Upper lobe of left lung (tissue), 6 donors: ENCODE measurements at regions not wholly inside any gene's neighbourhood (a gene's known extent, or its start where the extent isn't known, plus 50 kb on each side); places are given as distances from the start of the nearest gene placed in this dataset.

Experiments used
- ATAC-seq, 2 donors: fragments of 200-7000 bp; cut with Tn5 transposase; one replicate each; pipeline ENCODE4 v1.9.1; 2022; ENCODE audit warnings: mild to moderate bottlenecking in 2 of 2, moderate library complexity in 2 of 2; ENCODE audit not compliant: low FRiP score in 2 of 2
- DNase-seq, 2 donors: peaks; one replicate each; pipeline ENCODE4 v3.0.0-alpha.2; 2019 to 2020
- H3K27ac ChIP-seq, 4 donors: fragments of 200-600 bp; sonication (generic); one replicate each; pipeline ENCODE4 v1.5.1; 2016 to 2019
- H3K27me3 ChIP-seq, 4 donors: fragments of 200-600 bp; sonication (generic); one replicate each; pipeline ENCODE4 v1.5.1; 2017 to 2019
- H3K36me3 ChIP-seq, 4 donors: fragments of 200-600 bp; sonication (generic); one replicate each; pipeline ENCODE4 v1.5.1; 2016 to 2019
- H3K4me1 ChIP-seq, 4 donors: fragments of 200-600 bp; sonication (generic); one replicate each; pipeline ENCODE4 v1.5.1; 2018 to 2019
- H3K4me3 ChIP-seq, 4 donors: fragments of 200-600 bp; sonication (generic); one replicate each; pipeline ENCODE4 v1.5.1; 2017 to 2019; ENCODE audit warnings: mild to moderate bottlenecking in 2 of 4, moderate library complexity in 1 of 4
- H3K9me3 ChIP-seq, 4 donors: fragments of 200-600 bp; sonication (generic); one replicate each; pipeline ENCODE4 v1.5.1; 2018 to 2019
- CTCF ChIP-seq, 6 experiments: fragments of 450-650 bp in 4 of 6; fragments of 200-600 bp in 2 of 6; sonication (generic) in 2 of 6; IDR thresholded peaks; one replicate each; pipeline ENCODE4 v1.5.1; 2016 to 2019; ENCODE audit warnings: antibody characterized with exemption in 6 of 6
- EP300 ChIP-seq, 4 donors: sonication (generic); formaldehyde crosslinking; IDR thresholded peaks; one replicate each; pipeline ENCODE4 v1.5.1; 2017; ENCODE audit warnings: antibody characterized with exemption in 4 of 4, control low read depth in 2 of 4
- POLR2A ChIP-seq, 4 donors: fragments of 450-650 bp; IDR thresholded peaks; one replicate each; pipeline ENCODE4 v1.5.1; 2016 to 2017; ENCODE audit warnings: antibody characterized with exemption in 4 of 4, mild to moderate bottlenecking in 2 of 4
- POLR2AphosphoS5 ChIP-seq, 2 donors: sonication (generic); formaldehyde crosslinking; IDR thresholded peaks; one replicate each; pipeline ENCODE4 v1.5.1; 2017; ENCODE audit warnings: antibody characterized with exemption in 2 of 2
- WGBS, 2 donors: methylation state at CpG; one replicate each; pipeline ENCODE4 v1.1.5; 2017 to 2018; 5-methylcytosine and 5-hydroxymethylcytosine counted together
- donor health status: DM: no; HTN: no; CAD: no; lungs with moderate emphysema.
- donor health status: DM: no; HTN: yes; CAD: no; lungs with severe emphysema.

DNA sequence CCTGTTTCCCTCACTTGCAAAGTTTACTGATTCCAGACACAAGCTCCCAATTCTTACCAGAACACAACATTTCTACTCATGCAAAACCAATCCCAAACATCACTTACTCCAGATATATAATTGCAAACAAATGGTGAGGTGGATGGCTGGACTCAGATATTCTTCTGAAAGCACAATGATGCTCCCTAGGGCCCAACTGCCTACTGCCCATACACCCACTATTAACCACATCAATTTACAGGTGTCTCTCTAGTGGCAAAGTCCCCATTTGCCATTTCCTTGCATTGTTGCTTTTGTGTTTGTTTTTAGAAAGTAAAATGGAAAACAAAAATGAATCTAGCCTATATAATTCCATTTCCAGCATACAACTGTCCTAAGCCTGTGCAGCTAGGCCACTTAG lies 320.9 kb upstream of the PRDM1 start:
- ATAC-seq = no peak

DNA sequence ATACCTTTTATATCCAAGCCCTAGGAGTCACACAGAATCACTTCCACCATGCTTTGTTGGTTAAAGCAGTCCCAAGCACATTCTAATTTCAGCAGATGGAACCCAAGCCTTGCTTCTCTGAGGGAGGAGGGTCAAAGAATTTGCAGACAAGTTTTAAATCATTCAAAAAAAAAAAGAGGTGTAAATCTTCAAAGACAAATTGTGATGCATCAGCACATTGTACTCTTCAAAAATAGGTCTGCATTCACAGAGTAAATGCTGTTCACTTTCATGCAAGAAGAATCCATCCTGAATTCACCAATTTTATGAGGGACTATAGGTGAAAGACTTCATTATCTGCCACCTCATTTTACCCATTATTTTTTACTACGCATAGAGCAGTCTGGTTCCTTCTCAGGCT lies 321.8 kb upstream of the PRDM1 start:
- H3K9me3 ChIP-seq = no peaks in the 10 kb centered on the region
- no peak for DNase-seq
- ATAC-seq = no peak
- H3K36me3 ChIP-seq = no peaks in the 10 kb centered on the region
- 93 to 100% methylated on average over 1 of the region's 1 CpG for WGBS, 2 donors
- H3K27me3 ChIP-seq = no peaks in the 10 kb centered on the region
- no peaks in the 10 kb centered on the region for H3K4me1 ChIP-seq
- no peak overlapping the region for H3K27ac ChIP-seq
- H3K4me3 ChIP-seq = no peak overlapping the region
- TF ChIP-seq POLR2A (IDR thresholded peaks at IDR 0.05) (no peak), POLR2AphosphoS5 (IDR thresholded peaks at IDR 0.05) (no peak), EP300 (IDR thresholded peaks at IDR 0.05) (no peak), CTCF (IDR thresholded peaks at IDR 0.05) (no peak)

More for the DNA sequence above, 320.9 kb upstream of the PRDM1 start:
- TF ChIP-seq POLR2A (IDR thresholded peaks at IDR 0.05) (no peak), EP300 (IDR thresholded peaks at IDR 0.05) (no peak), POLR2AphosphoS5 (IDR thresholded peaks at IDR 0.05) (no peak)
- no peaks in the 10 kb centered on the region for H3K9me3 ChIP-seq
- no peak overlapping the region for H3K27ac ChIP-seq
- no peaks in the 10 kb centered on the region for H3K27me3 ChIP-seq
- H3K4me3 ChIP-seq = no peak overlapping the region
- DNase-seq = no peak
- H3K4me1 ChIP-seq = no peaks in the 10 kb centered on the region
- no peaks in the 10 kb centered on the region for H3K36me3 ChIP-seq

DNA sequence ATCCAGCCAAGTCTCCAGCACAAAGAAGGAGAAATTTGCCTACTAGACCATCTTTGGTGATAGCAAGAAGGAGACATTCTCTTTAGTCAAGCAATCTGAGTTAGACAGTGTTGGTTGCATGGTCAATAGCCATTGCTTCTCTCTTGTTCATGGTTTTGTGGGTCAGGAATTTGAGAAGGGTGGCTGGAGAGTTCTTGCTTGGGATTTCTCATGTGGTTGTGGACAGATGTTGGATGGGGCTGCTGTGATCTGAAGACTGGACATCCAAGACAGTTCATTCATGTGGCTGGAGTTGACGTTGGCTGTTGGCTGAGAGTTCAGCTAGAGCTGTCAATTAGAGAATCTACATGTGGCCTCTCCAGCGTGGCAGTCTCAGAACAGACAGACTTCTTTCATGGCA lies 322.3 kb upstream of the PRDM1 start:
- DNase-seq (no peak), ATAC-seq (no peak)
- no peak overlapping the region for H3K27ac ChIP-seq
- TF ChIP-seq POLR2AphosphoS5 (IDR thresholded peaks at IDR 0.05) (no peak), POLR2A (IDR thresholded peaks at IDR 0.05) (no peak), EP300 (IDR thresholded peaks at IDR 0.05) (no peak), CTCF (IDR thresholded peaks at IDR 0.05) (no peak)
- no peak overlapping the region for H3K4me3 ChIP-seq
- no peaks in the 10 kb centered on the region for H3K36me3 ChIP-seq
- no peaks in the 10 kb centered on the region for H3K27me3 ChIP-seq
- H3K4me1 ChIP-seq = no peaks in the 10 kb centered on the region
- no peaks in the 10 kb centered on the region for H3K9me3 ChIP-seq
- 67 to 89% methylated on average over 2 of the region's 2 CpGs for whole genome bisulfite sequencing, 2 donors

- H3K27ac ChIP-seq = no peak overlapping the region
- ATAC-seq = no peak
Observed at GRCh38 chr6:105760746-105761145, 325.4 kb upstream of the PRDM1 start.

DNA sequence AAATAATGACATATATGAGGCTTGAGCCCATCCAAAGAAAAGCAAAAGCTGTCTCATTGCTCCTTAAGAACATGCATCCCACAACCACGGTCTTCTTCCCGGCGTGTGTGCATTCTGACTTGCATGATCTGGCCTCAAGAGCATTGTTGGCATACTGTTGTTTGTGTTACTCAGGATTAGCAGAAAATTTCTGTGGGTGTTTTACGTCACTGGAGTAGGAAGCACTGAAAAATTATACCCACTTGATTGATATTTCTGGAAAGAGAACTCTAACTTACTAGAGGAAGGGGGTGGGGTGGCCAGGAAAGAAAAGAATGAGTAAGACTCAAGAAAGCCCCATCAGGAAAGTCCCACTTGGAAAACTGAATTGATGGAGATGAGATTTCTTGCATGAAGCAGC lies 326.2 kb upstream of the PRDM1 start:
- Histone ChIP-seq H3K27me3 (no peaks in the 10 kb centered on the region), H3K27ac (no peak overlapping the region), H3K4me3 (no peak overlapping the region), H3K4me1 (no peaks in the 10 kb centered on the region), H3K9me3 (no peaks in the 10 kb centered on the region), H3K36me3 (no peaks in the 10 kb centered on the region)
- TF ChIP-seq CTCF (IDR thresholded peaks at IDR 0.05) (no peak), EP300 (IDR thresholded peaks at IDR 0.05) (no peak), POLR2A (IDR thresholded peaks at IDR 0.05) (no peak), POLR2AphosphoS5 (IDR thresholded peaks at IDR 0.05) (no peak)
- ATAC-seq = no peak
- 58 to 73% methylated on average over 4 of the region's 4 CpGs for WGBS, 2 donors
- no peak for DNase-seq

More at GRCh38 chr6:105760746-105761145, 325.4 kb upstream of the PRDM1 start:
- no peak for TF ChIP-seq POLR2A (IDR thresholded peaks at IDR 0.05)
- no peak for TF ChIP-seq CTCF (IDR thresholded peaks at IDR 0.05)
- no peak for TF ChIP-seq POLR2AphosphoS5 (IDR thresholded peaks at IDR 0.05)
- TF ChIP-seq EP300 (IDR thresholded peaks at IDR 0.05) = no peak
- no peaks in the 10 kb centered on the region for H3K4me1 ChIP-seq
- H3K4me3 ChIP-seq = no peak overlapping the region
- DNase-seq = no peak
- H3K27me3 ChIP-seq = no peaks in the 10 kb centered on the region
- WGBS, 2 donors = 86 to 94% methylated on average over 3 of the region's 3 CpGs
- no peaks in the 10 kb centered on the region for H3K9me3 ChIP-seq
- no peaks in the 10 kb centered on the region for H3K36me3 ChIP-seq
